Colon (tissue), 2 donors: ENCODE measurements at regions not wholly inside any gene's neighbourhood (a gene's known extent, or its start where the extent isn't known, plus 50 kb on each side); places are given as distances from the start of the nearest gene placed in this dataset.

ENCODE experiments used
- FAIRE-seq: peaks from 2 replicates; lab custom pipeline; 2012; peaks lifted over from hg19 to GRCh38; lab: Jason Lieb, UNC
- donor health status: control.
- donor health status: control.

GRCh38 chr2:126568734-126569133 lies 87.2 kb upstream of the GYPC start:
- no peak for FAIRE-seq

- FAIRE-seq = no peak
Measured at GRCh38 chr2:126571403-126571802, 84.6 kb upstream of the GYPC start.

- FAIRE-seq = no peak
Measured at GRCh38 chr2:126575631-126576030, 80.3 kb upstream of the GYPC start.

- FAIRE-seq = no peak
Measured at GRCh38 chr2:126579868-126580267, 76.1 kb upstream of the GYPC start.

GRCh38 chr2:126586317-126586716 lies 69.6 kb upstream of the GYPC start:
- FAIRE-seq = no peak

- no peak for FAIRE-seq
Measured at GRCh38 chr2:126599062-126599461, 56.9 kb upstream of the GYPC start.

GRCh38 chr2:126600742-126601141 lies 55.2 kb upstream of the GYPC start:
- no peak for FAIRE-seq

- FAIRE-seq = no peak
Measured at GRCh38 chr2:126602334-126602733, 53.6 kb upstream of the GYPC start.
